Mesenchymal stem cell (in vitro differentiated cells and primary cell): ENCODE measurements at regions not wholly inside any gene's neighbourhood (a gene's known extent, or its start where the extent isn't known, plus 50 kb on each side); places are given as distances from the start of the nearest gene placed in this dataset.

Source experiments
- DNase-seq: peaks from one replicate; pipeline ENCODE4 v3.0.0-alpha.2; 2013
- H2AFZ ChIP-seq: one replicate; pipeline ENCODE4 v1.6.1; 2013; ENCODE audit warnings: low read depth, mild to moderate bottlenecking, control low read depth, inconsistent platforms, low read length, moderate library complexity
- H2AK5ac ChIP-seq: 2 replicates; pipeline ENCODE4 v1.6.1; 2013; ENCODE audit warnings: low read length, moderate library complexity, mild to moderate bottlenecking, inconsistent platforms; ENCODE audit not compliant: severe bottlenecking
- H2BK120ac ChIP-seq: one replicate; pipeline ENCODE4 v1.6.1; 2013; ENCODE audit warnings: low read depth, mild to moderate bottlenecking, inconsistent platforms, low read length, moderate library complexity
- H2BK12ac ChIP-seq, 2 experiments: one replicate each; pipeline ENCODE4 v1.6.1; 2013; ENCODE audit warnings: inconsistent platforms in 2 of 2, low read length in 2 of 2, mild to moderate bottlenecking in 2 of 2, moderate library complexity in 2 of 2, control low read depth in 1 of 2
- H2BK15ac ChIP-seq: one replicate; pipeline ENCODE4 v1.6.1; 2013; ENCODE audit warnings: mild to moderate bottlenecking, low read depth, inconsistent platforms; ENCODE audit not compliant: poor library complexity, severe bottlenecking
- H2BK5ac ChIP-seq: 2 replicates; pipeline ENCODE4 v1.6.1; 2013; ENCODE audit warnings: low read depth, mild to moderate bottlenecking, low read length, control low read depth, inconsistent platforms; ENCODE audit not compliant: poor library complexity, severe bottlenecking
- H3K14ac ChIP-seq, 2 experiments: one replicate each; pipeline ENCODE4 v1.6.1; 2013; ENCODE audit warnings: inconsistent platforms in 2 of 2, low read length in 2 of 2, control low read depth in 1 of 2, mild to moderate bottlenecking in 1 of 2, moderate library complexity in 1 of 2
- H3K18ac ChIP-seq, 2 experiments: one replicate each; pipeline ENCODE4 v1.6.1; 2013; ENCODE audit warnings: inconsistent platforms in 2 of 2, low read length in 2 of 2, control low read depth in 1 of 2, low read depth in 1 of 2, mild to moderate bottlenecking in 1 of 2
- H3K23ac ChIP-seq, 2 experiments: one replicate each; pipeline ENCODE4 v1.6.1; 2013; ENCODE audit warnings: inconsistent platforms in 2 of 2, low read length in 2 of 2, mild to moderate bottlenecking in 2 of 2, moderate library complexity in 2 of 2, control low read depth in 1 of 2
- H3K27ac ChIP-seq: 2 replicates; pipeline ENCODE4 v1.5.1; 2013; ENCODE audit warnings: mild to moderate bottlenecking, moderate library complexity, low read length, control low read depth, inconsistent platforms; ENCODE audit not compliant: poor library complexity, severe bottlenecking
- H3K27me3 ChIP-seq, 2 experiments: 2 replicates each; pipeline versions ENCODE4 v1.6.1 to v1.7.0; 2013; ENCODE audit warnings: low read length in 2 of 2, mild to moderate bottlenecking in 2 of 2, moderate library complexity in 2 of 2, control low read depth in 1 of 2, inconsistent platforms in 1 of 2; ENCODE audit not compliant: control insufficient read depth in 1 of 2, insufficient read depth in 1 of 2
- H3K36me3 ChIP-seq, 2 experiments: 2 replicates each; pipeline versions ENCODE4 v1.6.1 to v1.7.0; 2013; ENCODE audit warnings: low read length in 2 of 2, control low read depth in 1 of 2, inconsistent platforms in 1 of 2, low read depth in 1 of 2, mild to moderate bottlenecking in 1 of 2; ENCODE audit not compliant: insufficient read depth in 2 of 2, control insufficient read depth in 1 of 2
- H3K4ac ChIP-seq, 2 experiments: one replicate each; pipeline ENCODE4 v1.6.1; 2013; ENCODE audit warnings: inconsistent platforms in 2 of 2, low read length in 2 of 2, mild to moderate bottlenecking in 2 of 2, moderate library complexity in 2 of 2, control low read depth in 1 of 2, low read depth in 1 of 2
- H3K4me1 ChIP-seq: 2 replicates; pipeline ENCODE4 v1.6.1; 2013; ENCODE audit warnings: low read depth, low read length, control low read depth; ENCODE audit not compliant: control insufficient read depth, insufficient read depth
- H3K4me2 ChIP-seq: 2 replicates; pipeline ENCODE4 v1.6.1; 2013; ENCODE audit warnings: low read length, mild to moderate bottlenecking, inconsistent platforms; ENCODE audit not compliant: poor library complexity, severe bottlenecking
- H3K4me3 ChIP-seq, 2 experiments: 2 replicates each; pipeline versions ENCODE4 v1.5.1 to v1.7.0; 2013; ENCODE audit warnings: low read length in 2 of 2, mild to moderate bottlenecking in 2 of 2, control low read depth in 1 of 2, low read depth in 1 of 2; ENCODE audit not compliant: insufficient read depth in 1 of 2
- H3K79me1 ChIP-seq: replicated peaks from 2 replicates; pipeline ENCODE4 v1.6.1; 2013; ENCODE audit warnings: mild to moderate bottlenecking, control low read depth, low read length, inconsistent platforms; ENCODE audit not compliant: poor library complexity, severe bottlenecking
- H3K9ac ChIP-seq: 2 replicates; pipeline ENCODE4 v1.7.0; 2013; ENCODE audit warnings: mild to moderate bottlenecking, low read length, moderate library complexity
- H3K9me3 ChIP-seq: 2 replicates; pipeline ENCODE4 v1.7.0; 2013; ENCODE audit warnings: mild to moderate bottlenecking, low read length; ENCODE audit not compliant: control insufficient read depth
- H4K8ac ChIP-seq: one replicate; pipeline ENCODE4 v1.6.1; 2013; ENCODE audit warnings: inconsistent platforms, mild to moderate bottlenecking, low read length, moderate library complexity
- H4K91ac ChIP-seq: one replicate; pipeline ENCODE4 v1.6.1; 2013; ENCODE audit warnings: mild to moderate bottlenecking, low read length, inconsistent platforms
- WGBS: methylation state at CpG from one replicate; pipeline ENCODE4 v1.1.7; 2013; ENCODE audit warnings: mixed read lengths; 5-methylcytosine and 5-hydroxymethylcytosine counted together

- Histone ChIP-seq H3K79me1 (no peaks in the 10 kb centered on the region), H3K23ac (no peak overlapping the region), H3K27me3 (no peaks in the 10 kb centered on the region), H2AFZ (no peak overlapping the region), H3K4me1 (peaks cover 1% of the 10 kb centered on the region), H2BK15ac (no peak overlapping the region), H2BK5ac (no peak overlapping the region), H4K8ac (no peak overlapping the region), H3K27ac (no peak overlapping the region), H3K4me2 (no peak overlapping the region), H3K9ac (no peak overlapping the region), H2BK12ac (no peak overlapping the region), H3K4me3 (no peak overlapping the region), H2AK5ac (no peak overlapping the region), H3K9me3 (no peaks in the 10 kb centered on the region), H3K4ac (no peak overlapping the region), H4K91ac (no peak overlapping the region), H3K18ac (no peak overlapping the region), H3K36me3 (no peaks in the 10 kb centered on the region), H2BK120ac (no peak overlapping the region), H3K14ac (no peak overlapping the region)
- 98% methylated on average over 4 of the region's 4 CpGs for WGBS
- no peak for DNase-seq
Measured at GRCh38 chr7:19407270-19407669, 262.0 kb upstream of the FERD3L start.

DNA sequence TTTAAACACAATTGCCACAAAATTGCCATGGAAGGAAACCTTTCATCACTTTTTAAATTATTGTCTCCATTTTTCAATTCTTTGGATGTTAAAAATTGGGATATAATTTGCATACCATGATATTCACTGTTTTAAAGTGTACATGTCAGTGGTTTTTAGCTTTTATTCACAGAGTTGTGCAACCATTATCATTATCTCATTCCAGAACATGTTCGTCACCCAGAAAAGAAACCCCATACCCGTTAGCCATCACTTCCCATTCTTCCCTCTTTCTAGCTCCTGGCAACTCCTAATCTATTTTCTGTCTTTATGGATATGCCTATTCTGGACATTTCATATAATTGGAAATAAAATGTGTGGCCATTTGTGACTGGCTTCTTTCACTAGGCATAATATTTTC is 260.3 kb upstream of the FERD3L start:
- Histone ChIP-seq H3K9me3 (no peaks in the 10 kb centered on the region), H3K4me2 (no peak overlapping the region), H3K14ac (no peak overlapping the region), H2AFZ (no peak overlapping the region), H3K4me3 (peak overlapping the region in 1 of 2 experiments; percentile 55), H3K23ac (no peak overlapping the region), H4K8ac (no peak overlapping the region), H2AK5ac (no peak overlapping the region), H2BK120ac (no peak overlapping the region), H3K18ac (no peak overlapping the region), H2BK15ac (no peak overlapping the region), H3K27me3 (no peaks in the 10 kb centered on the region), H3K36me3 (no peaks in the 10 kb centered on the region), H3K9ac (peak overlapping the region; percentile 69), H2BK5ac (no peak overlapping the region), H3K79me1 (no peaks in the 10 kb centered on the region), H2BK12ac (no peak overlapping the region), H4K91ac (no peak overlapping the region), H3K4ac (no peak overlapping the region), H3K4me1 (peaks cover 1% of the 10 kb centered on the region), H3K27ac (peak overlapping the region; percentile 97)
- WGBS, result 34% methylated on average over 2 of the region's 2 CpGs
- DNase-seq, result peak; percentile 71

DNA sequence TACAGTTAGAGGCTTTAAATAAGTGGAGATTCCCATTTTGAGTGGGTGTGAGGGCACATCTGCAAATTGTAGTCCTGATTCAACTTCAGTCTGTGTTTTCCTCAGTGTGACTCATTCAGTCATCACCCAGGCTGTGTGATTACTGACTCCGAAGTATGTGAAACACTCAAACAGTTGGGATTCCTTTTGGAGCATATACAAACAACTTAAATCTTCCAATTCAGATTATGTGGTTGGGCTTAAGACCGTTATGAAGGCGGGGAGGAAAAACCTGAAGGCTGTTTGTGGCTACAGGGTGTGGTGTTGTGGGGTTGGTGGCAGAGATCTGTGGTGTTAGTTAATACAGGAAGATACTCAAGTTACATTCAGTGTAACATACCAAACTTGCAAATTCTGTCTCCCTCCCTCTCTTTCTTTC is 259.7 kb upstream of the FERD3L start:
- Histone ChIP-seq H4K91ac (no peak overlapping the region), H3K9me3 (no peaks in the 10 kb centered on the region), H3K27ac (peak overlapping the region; percentile 97), H2AK5ac (no peak overlapping the region), H3K4me3 (peak overlapping the region in 1 of 2 experiments; percentile 55), H3K14ac (no peak overlapping the region), H3K4me2 (peak overlapping the region; percentile 22), H3K9ac (peak overlapping the region; percentile 69), H3K36me3 (no peaks in the 10 kb centered on the region), H4K8ac (no peak overlapping the region), H3K4me1 (peaks cover 1% of the 10 kb centered on the region), H3K23ac (no peak overlapping the region), H3K4ac (no peak overlapping the region), H2BK5ac (peak overlapping the region; percentile 19), H2AFZ (no peak overlapping the region), H3K27me3 (no peaks in the 10 kb centered on the region), H3K79me1 (no peaks in the 10 kb centered on the region), H2BK120ac (peak overlapping the region; percentile 30), H3K18ac (peak overlapping the region; percentile 40 to 61), H2BK15ac (no peak overlapping the region), H2BK12ac (no peak overlapping the region)
- no CpG with 5 or more reads among the region's 3 CpGs for WGBS
- peak; percentile 94 for DNase-seq

DNA sequence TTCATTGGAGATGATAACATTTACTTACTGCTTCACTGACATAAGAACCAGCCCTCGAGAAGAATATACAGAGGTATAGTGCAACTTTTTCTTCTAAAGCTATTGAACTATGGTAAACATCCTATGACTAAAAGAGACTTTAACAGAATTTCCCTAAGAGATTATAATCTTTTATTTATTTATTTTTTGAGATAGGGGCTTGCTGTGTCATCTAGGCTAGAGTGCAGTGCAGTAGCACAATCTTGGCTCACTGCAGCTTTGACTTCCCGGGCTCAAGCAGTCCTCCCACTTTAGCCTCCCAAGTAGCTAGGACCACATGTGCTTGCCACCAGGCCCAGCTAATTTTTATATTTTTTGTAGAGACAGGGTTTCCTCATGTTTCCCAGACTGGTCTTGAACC is 258.5 kb upstream of the FERD3L start:
- Histone ChIP-seq H3K4me1 (peaks cover 1% of the 10 kb centered on the region), H3K14ac (no peak overlapping the region), H3K27me3 (no peaks in the 10 kb centered on the region), H3K4ac (peak overlapping the region in 1 of 2 experiments; percentile 82), H3K9ac (no peak overlapping the region), H3K36me3 (no peaks in the 10 kb centered on the region), H2AK5ac (no peak overlapping the region), H2BK12ac (peak overlapping the region in 1 of 2 experiments; percentile 42), H2BK15ac (no peak overlapping the region), H4K8ac (peak overlapping the region; percentile 58), H3K27ac (no peak overlapping the region), H2AFZ (no peak overlapping the region), H3K79me1 (no peaks in the 10 kb centered on the region), H2BK5ac (no peak overlapping the region), H3K4me3 (no peak overlapping the region), H3K23ac (no peak overlapping the region), H4K91ac (no peak overlapping the region), H3K9me3 (no peaks in the 10 kb centered on the region), H2BK120ac (peak overlapping the region; percentile 24), H3K18ac (peak overlapping the region in 1 of 2 experiments; percentile 34), H3K4me2 (no peak overlapping the region)
- 18% methylated on average over 2 of the region's 2 CpGs for WGBS
- DNase-seq, result peak; percentile 30
